ENCODE measurements at regions not wholly inside any gene's neighbourhood (a gene's known extent, or its start where the extent isn't known, plus 50 kb on each side); places are given as distances from the start of the nearest gene placed in this dataset.

- TF ChIP-seq EZH2 (IDR thresholded peaks at IDR 0.05; ENCODE audit: insufficient read depth, low read length): no peak
- TF ChIP-seq CTCF (IDR thresholded peaks at IDR 0.05; ENCODE audit: insufficient read depth, low read depth, low read length): no peak
Measured at GRCh38 chr9:86751207-86751606, 196.1 kb downstream of the GAS1 start.

Data from astrocyte (in vitro differentiated cells and primary cell).